Kidney (tissue), 13 donors: ENCODE measurements at regions not wholly inside any gene's neighbourhood (a gene's known extent, or its start where the extent isn't known, plus 50 kb on each side); places are given as distances from the start of the nearest gene placed in this dataset.

Source experiments
- DNase-seq, 5 donors: peaks; one replicate each; pipeline ENCODE4 v3.0.0-alpha.2; 2013 to 2020
- FAIRE-seq: peaks from 2 replicates; lab custom pipeline; 2012; peaks lifted over from hg19 to GRCh38; lab: Jason Lieb, UNC
- H3K27ac ChIP-seq, 2 donors: one replicate each; pipeline ENCODE4 v1.7.0; 2013; ENCODE audit warnings: low read depth in 2 of 2, low read length in 2 of 2, inconsistent platforms in 1 of 2
- H3K27me3 ChIP-seq: one replicate; pipeline ENCODE4 v1.7.1; 2013; ENCODE audit warnings: low read length, inconsistent platforms; ENCODE audit not compliant: control insufficient read depth, insufficient read depth
- H3K36me3 ChIP-seq, 3 donors: one replicate each; pipeline versions ENCODE4 v1.7.0 to v1.7.1; 2013; ENCODE audit warnings: low read length in 3 of 3, control low read depth in 1 of 3, inconsistent platforms in 1 of 3; ENCODE audit not compliant: insufficient read depth in 3 of 3, control insufficient read depth in 2 of 3
- H3K4me1 ChIP-seq, 3 donors: one replicate each; pipeline versions ENCODE4 v1.7.0 to v1.7.1; 2013; ENCODE audit warnings: low read length in 3 of 3, inconsistent platforms in 1 of 3, low read depth in 1 of 3; ENCODE audit not compliant: control insufficient read depth in 2 of 3, insufficient read depth in 2 of 3
- H3K4me3 ChIP-seq, 3 donors: one replicate each; pipeline versions ENCODE4 v1.7.0 to v1.8.1; 2013; ENCODE audit warnings: low read length in 3 of 3, control low read depth in 1 of 3, inconsistent platforms in 1 of 3
- H3K9ac ChIP-seq, 3 donors: one replicate each; pipeline versions ENCODE4 v1.7.0 to v1.7.1; 2013; ENCODE audit warnings: low read length in 3 of 3, control low read depth in 1 of 3, inconsistent platforms in 1 of 3
- H3K9me3 ChIP-seq, 3 donors: one replicate each; pipeline versions ENCODE4 v1.7.0 to v1.7.1; 2013; ENCODE audit warnings: low read length in 3 of 3, control low read depth in 1 of 3, inconsistent platforms in 1 of 3; ENCODE audit not compliant: control insufficient read depth in 2 of 3, insufficient read depth in 1 of 3
- CTCF ChIP-seq: IDR thresholded peaks from 3 replicates; pipeline ENCODE4 v1.5.1; 2012; ENCODE audit warnings: mild to moderate bottlenecking, moderate library complexity, borderline replicate concordance; ENCODE audit not compliant: insufficient read depth; ENCODE audit errors: extremely low read depth
- intact Hi-C: fragments of 100-400 bp; cut with DNase I; formaldehyde crosslinking; loops from one replicate; pipeline ENCODE4 v1.11.1; 2022
- donor health status: control.
- donor health status: control.
- donor health status: control.
- donor health status: control.
- donor health status: control.
- donor health status: DM: yes; HTN: yes; CAD: no.
- donor health status: Normal renal cell carcinoma (clear cell type).

DNA sequence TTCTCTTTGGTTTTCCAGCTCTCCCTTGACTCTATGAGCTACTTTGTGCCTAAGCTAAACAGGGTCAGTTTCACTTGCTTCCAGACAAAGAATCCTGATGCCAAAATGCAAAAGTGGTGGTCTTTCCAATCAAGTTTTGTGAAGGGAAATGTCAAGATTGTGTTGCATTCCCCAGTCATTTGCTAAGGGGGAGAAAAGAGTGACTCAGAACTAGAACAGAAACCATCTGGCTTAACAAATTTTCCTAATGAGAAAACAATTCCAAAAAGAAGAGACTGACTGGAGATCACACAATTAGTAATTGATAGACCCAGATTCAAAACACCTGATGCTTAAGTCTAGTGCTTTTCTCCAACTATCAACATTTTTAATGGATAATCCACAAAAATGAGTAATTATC, 235.1 kb upstream of the DIO2 start:
- intact Hi-C loops = no loop called here
- H3K27ac ChIP-seq = no peak overlapping the region
- no peak for DNase-seq
- H3K4me3 ChIP-seq = no peak overlapping the region
- H3K27me3 ChIP-seq = no peaks in the 10 kb centered on the region
- H3K4me1 ChIP-seq = no peaks in the 10 kb centered on the region
- no peak for TF ChIP-seq CTCF
- H3K9ac ChIP-seq = no peak overlapping the region
- FAIRE-seq = no peak
- no peaks in the 10 kb centered on the region for H3K36me3 ChIP-seq
- H3K9me3 ChIP-seq = peaks cover 0 to 2% (median 0%) of the 10 kb centered on the region in 3 donors

DNA sequence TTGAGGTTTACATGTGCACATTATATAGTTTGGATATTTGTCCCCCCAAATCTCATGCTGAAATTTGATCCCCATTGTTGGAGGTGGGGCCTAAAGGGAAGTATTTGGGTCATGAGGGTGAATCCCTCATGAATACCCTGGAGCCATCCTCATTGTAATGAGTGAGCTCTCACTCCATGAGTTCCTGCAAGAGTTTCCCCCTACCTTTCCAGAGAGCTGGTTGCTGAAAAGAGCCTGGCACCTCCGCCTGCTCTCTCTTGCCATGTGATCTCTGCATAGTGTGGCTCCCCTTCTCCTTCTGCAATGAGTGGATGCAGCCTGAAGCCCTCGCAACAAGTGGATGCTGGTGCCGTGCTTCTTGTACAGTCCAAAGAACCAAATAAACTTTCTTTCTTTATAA, 234.3 kb upstream of the DIO2 start:
- Histone ChIP-seq H3K4me3 (no peak overlapping the region), H3K9ac (no peak overlapping the region), H3K27ac (no peak overlapping the region), H3K36me3 (no peaks in the 10 kb centered on the region), H3K9me3 (peaks cover 0 to 2% (median 0%) of the 10 kb centered on the region in 3 donors), H3K4me1 (no peaks in the 10 kb centered on the region), H3K27me3 (no peaks in the 10 kb centered on the region)
- FAIRE-seq = no peak
- intact Hi-C loops = no loop called here
- no peak for DNase-seq
- TF ChIP-seq CTCF = no peak

- FAIRE-seq (no peak), DNase-seq (no peak)
- intact Hi-C loops = no loop called here
- Histone ChIP-seq H3K9me3 (peaks cover 0 to 9% (median 0%) of the 10 kb centered on the region in 3 donors), H3K27me3 (no peaks in the 10 kb centered on the region), H3K4me1 (no peaks in the 10 kb centered on the region), H3K9ac (no peak overlapping the region), H3K27ac (no peak overlapping the region), H3K36me3 (no peaks in the 10 kb centered on the region), H3K4me3 (no peak overlapping the region)
- no peak for TF ChIP-seq CTCF
Measured at GRCh38 chr14:80434574-80435321, 223.4 kb upstream of the DIO2 start.
